H1 (cell line): ENCODE measurements at regions not wholly inside any gene's neighbourhood (a gene's known extent, or its start where the extent isn't known, plus 50 kb on each side); places are given as distances from the start of the nearest gene placed in this dataset.

ENCODE experiments used
- CTCF ChIA-PET: fragments of 300-600 bp; sonication (Branson Sonifier 250); formaldehyde crosslinking; loops from one replicate; lab custom pipeline; 2021; ENCODE audit not compliant: partially characterized antibody; lab: Charles Lee
- POLR2A ChIA-PET: fragments of 300-600 bp; sonication (Branson Sonifier 250); formaldehyde crosslinking; loops from one replicate; lab custom pipeline; 2021; ENCODE audit warnings: inconsistent platforms; ENCODE audit not compliant: partially characterized antibody; lab: Charles Lee
- DNase-seq, 2 experiments: peaks; one replicate each; pipeline versions ENCODE4 v3.0.0 to v3.0.0-alpha.2; 2010 to 2022; ENCODE audit warnings: low spot score in 2 of 2, low read depth in 1 of 2, mixed read lengths in 1 of 2
- FAIRE-seq: peaks from 2 replicates; lab custom pipeline; 2011; peaks lifted over from hg19 to GRCh38; lab: Jason Lieb, UNC
- H2AFZ ChIP-seq: 2 replicates; pipeline ENCODE4 v1.8.1; 2012; ENCODE audit warnings: low read length, inconsistent platforms
- H2AK5ac ChIP-seq: 2 replicates; pipeline ENCODE4 v1.6.1; 2013; ENCODE audit warnings: low read depth, low read length
- H2BK120ac ChIP-seq: replicated peaks from 2 replicates; pipeline ENCODE3; 2013; ENCODE audit warnings: low read depth, low read length, inconsistent platforms
- H2BK12ac ChIP-seq: 2 replicates; pipeline ENCODE4 v1.6.1; 2013; ENCODE audit warnings: low read depth, low read length
- H2BK15ac ChIP-seq: 2 replicates; pipeline ENCODE4 v1.6.1; 2013; ENCODE audit warnings: low read length
- H2BK20ac ChIP-seq: 2 replicates; pipeline ENCODE4 v1.6.1; 2013; ENCODE audit warnings: low read length
- H2BK5ac ChIP-seq: 2 replicates; pipeline ENCODE4 v1.6.1; 2013; ENCODE audit warnings: low read depth, low read length
- H3K14ac ChIP-seq: 2 replicates; pipeline ENCODE4 v1.6.1; 2013; ENCODE audit warnings: inconsistent platforms; ENCODE audit not compliant: insufficient read length
- H3K18ac ChIP-seq: 2 replicates; pipeline ENCODE4 v1.6.1; 2013; ENCODE audit warnings: low read length; ENCODE audit errors: extremely low read depth
- H3K23ac ChIP-seq: 2 replicates; pipeline ENCODE4 v1.6.1; 2013; ENCODE audit warnings: inconsistent platforms; ENCODE audit not compliant: insufficient read length
- H3K23me2 ChIP-seq: 2 replicates; pipeline ENCODE4 v1.6.1; 2013; ENCODE audit warnings: low read depth, low read length
- H3K27ac ChIP-seq: 2 replicates; pipeline ENCODE4 v1.6.1; 2011; ENCODE audit warnings: low read depth, low read length, inconsistent platforms
- H3K27me3 ChIP-seq, 4 experiments: replicated peaks in 1 of 4; 1 replicate in 1 of 4; 2 replicates in 3 of 4; pipeline versions ENCODE4 v1.6.1 to v1.8.1; 2011 to 2013; ENCODE audit warnings: low read length in 3 of 4, mild to moderate bottlenecking in 3 of 4, inconsistent platforms in 2 of 4, mixed read lengths in 2 of 4, moderate library complexity in 1 of 4; ENCODE audit not compliant: control insufficient read depth in 3 of 4, insufficient read depth in 3 of 4; ENCODE audit errors: extremely low read depth in 1 of 4
- H3K36me3 ChIP-seq, 4 experiments: 2 replicates each; pipeline versions ENCODE4 v1.6.1 to v1.8.1; 2011 to 2013; ENCODE audit warnings: mild to moderate bottlenecking in 4 of 4, low read length in 3 of 4, moderate library complexity in 2 of 4, control low read depth in 1 of 4, inconsistent platforms in 1 of 4; ENCODE audit not compliant: insufficient read depth in 4 of 4, control insufficient read depth in 2 of 4
- H3K4ac ChIP-seq: replicated peaks from 2 replicates; pipeline ENCODE3; 2013; ENCODE audit warnings: low read length, low read depth, mixed read lengths, inconsistent platforms; ENCODE audit not compliant: insufficient read length
- H3K4me1 ChIP-seq, 4 experiments: replicated peaks in 1 of 4; 1 replicate in 1 of 4; 2 replicates in 3 of 4; pipeline versions ENCODE4 v1.6.1 to v1.8.1; 2011 to 2013; ENCODE audit warnings: low read length in 3 of 4, inconsistent platforms in 2 of 4, mixed read lengths in 1 of 4; ENCODE audit not compliant: insufficient read depth in 4 of 4, control insufficient read depth in 3 of 4
- H3K4me2 ChIP-seq, 2 experiments: 2 replicates each; pipeline versions ENCODE4 v1.6.1 to v1.8.1; 2011 to 2013; ENCODE audit warnings: low read depth in 2 of 2, low read length in 2 of 2, control low read depth in 1 of 2, inconsistent platforms in 1 of 2, mild to moderate bottlenecking in 1 of 2; ENCODE audit not compliant: insufficient read depth in 1 of 2
- H3K4me3 ChIP-seq, 4 experiments: fragments of 200-600, 300-600 bp in 1 of 4; sonication (generic), shearing (Covaris generic), sonication (Bioruptor Twin) in 1 of 4; 2 replicates each; pipeline versions ENCODE4 v1.5.1 to v1.8.1; 2011 to 2016; ENCODE audit warnings: low read length in 4 of 4, low read depth in 3 of 4, control low read depth in 2 of 4, inconsistent platforms in 2 of 4, mild to moderate bottlenecking in 2 of 4, mixed read lengths in 1 of 4, moderate library complexity in 1 of 4; ENCODE audit not compliant: insufficient read depth in 2 of 4; ENCODE audit errors: extremely low read depth in 1 of 4
- H3K56ac ChIP-seq: replicated peaks from 2 replicates; pipeline ENCODE3; 2013; ENCODE audit warnings: low read depth, mild to moderate bottlenecking, mixed read lengths, low read length, inconsistent platforms; ENCODE audit not compliant: insufficient read length
- H3K79me1 ChIP-seq: 2 replicates; pipeline ENCODE4 v1.6.1; 2013; ENCODE audit warnings: low read depth, low read length, control low read depth
- H3K79me2 ChIP-seq, 2 experiments: 2 replicates each; pipeline versions ENCODE4 v1.6.1 to v1.8.1; 2012 to 2013; ENCODE audit warnings: low read length in 2 of 2, mild to moderate bottlenecking in 2 of 2, inconsistent platforms in 1 of 2; ENCODE audit not compliant: insufficient read depth in 2 of 2, control insufficient read depth in 1 of 2
- H3K9ac ChIP-seq, 4 experiments: replicated peaks in 1 of 4; 1 replicate in 1 of 4; 2 replicates in 3 of 4; pipeline versions ENCODE4 v1.6.1 to v1.8.1; 2011 to 2013; ENCODE audit warnings: low read depth in 3 of 4, low read length in 3 of 4, control low read depth in 2 of 4, mild to moderate bottlenecking in 2 of 4, moderate library complexity in 2 of 4, inconsistent platforms in 1 of 4; ENCODE audit errors: extremely low read depth in 1 of 4
- H3K9me3 ChIP-seq, 2 experiments: 2 replicates each; pipeline versions ENCODE4 v1.6.1 to v1.8.1; 2012 to 2013; ENCODE audit warnings: mild to moderate bottlenecking in 2 of 2, moderate library complexity in 2 of 2, control low read depth in 1 of 2, inconsistent platforms in 1 of 2, low read depth in 1 of 2, low read length in 1 of 2, mixed read lengths in 1 of 2; ENCODE audit not compliant: insufficient read depth in 2 of 2
- H4K20me1 ChIP-seq, 2 experiments: replicated peaks in 1 of 2; 2 replicates each; pipeline versions ENCODE3 to v1.8.1; 2011 to 2013; ENCODE audit warnings: inconsistent platforms in 2 of 2, low read length in 2 of 2, mild to moderate bottlenecking in 1 of 2; ENCODE audit not compliant: insufficient read depth in 2 of 2, control insufficient read depth in 1 of 2
- H4K5ac ChIP-seq: 2 replicates; pipeline ENCODE4 v1.6.1; 2013; ENCODE audit warnings: low read length, low read depth, mixed read lengths, inconsistent platforms; ENCODE audit not compliant: insufficient read length
- H4K8ac ChIP-seq: 2 replicates; pipeline ENCODE4 v1.8.0; 2013; ENCODE audit warnings: mild to moderate bottlenecking, moderate library complexity, low read length, inconsistent platforms; ENCODE audit not compliant: insufficient read depth; ENCODE audit errors: extremely low read depth
- H4K91ac ChIP-seq: replicated peaks from 2 replicates; pipeline ENCODE3; 2013; ENCODE audit warnings: low read length, mixed read lengths, inconsistent platforms; ENCODE audit not compliant: insufficient read length
- CEBPB ChIP-seq: IDR thresholded peaks from 2 replicates; pipeline ENCODE4 v1.6.1; 2012; ENCODE audit warnings: low read depth, low read length
- EP300 ChIP-seq, 2 experiments: IDR thresholded peaks; 1 replicate in 1 of 2; 2 replicates in 1 of 2; pipeline ENCODE4 v1.6.1; 2011 to 2012; ENCODE audit warnings: low read depth in 2 of 2, low read length in 2 of 2, mild to moderate bottlenecking in 2 of 2, borderline replicate concordance in 1 of 2, inconsistent platforms in 1 of 2, moderate library complexity in 1 of 2
- JUN ChIP-seq: IDR thresholded peaks from 2 replicates; pipeline ENCODE4 v1.6.1; 2011; ENCODE audit warnings: low read depth, mild to moderate bottlenecking, improper control_type of control experiment, low read length
- MAFK ChIP-seq: IDR thresholded peaks from 2 replicates; pipeline ENCODE4 v1.6.1; 2012; ENCODE audit warnings: low read depth, mild to moderate bottlenecking, improper control_type of control experiment, low read length
- NRF1 ChIP-seq: IDR thresholded peaks from 2 replicates; pipeline ENCODE4 v1.6.1; 2011; ENCODE audit warnings: mild to moderate bottlenecking, low read depth, low read length, improper control_type of control experiment
- SP1 ChIP-seq: IDR thresholded peaks from 2 replicates; pipeline ENCODE4 v1.6.1; 2011; ENCODE audit warnings: low read depth, low read length
- SP4 ChIP-seq: IDR thresholded peaks from 2 replicates; pipeline ENCODE4 v1.6.1; 2012; ENCODE audit warnings: low read length, inconsistent platforms
- TAF1 ChIP-seq: IDR thresholded peaks from 2 replicates; pipeline ENCODE4 v1.6.1; 2011; ENCODE audit warnings: mild to moderate bottlenecking, low read depth, low read length
- TBP ChIP-seq: IDR thresholded peaks from 2 replicates; pipeline ENCODE4 v1.6.1; 2011; ENCODE audit warnings: low read depth, low read length, improper control_type of control experiment
- TEAD4 ChIP-seq: IDR thresholded peaks from 2 replicates; pipeline ENCODE4 v1.6.1; 2012; ENCODE audit warnings: low read depth, low read length, inconsistent platforms, mixed read lengths
- ZNF274 ChIP-seq: IDR thresholded peaks from 2 replicates; pipeline ENCODE4 v1.7.0; 2012; ENCODE audit warnings: low read length, borderline replicate concordance; ENCODE audit errors: extremely low read depth
- WGBS, 2 experiments: shearing (Covaris generic) in 1 of 2; methylation state at CpG; one replicate each; pipeline versions ENCODE4 v1.1.6 to v1.1.7; 2013 to 2015; ENCODE audit warnings: low lambda C conversion rate in 2 of 2, mixed read lengths in 2 of 2, inconsistent platforms in 1 of 2, low coverage in 1 of 2, missing lambda C conversion rate in 1 of 2; ENCODE audit not compliant: insufficient replicate concordance in 2 of 2, insufficient coverage in 1 of 2, insufficient read length in 1 of 2; ENCODE audit errors: extremely low coverage in 1 of 2, missing lambda C conversion rate in 1 of 2; 5-methylcytosine and 5-hydroxymethylcytosine counted together

- no peak for TF ChIP-seq JUN
- TF ChIP-seq, all 59 proteins: peak for 0
Measured at GRCh38 chrY:8808611-8809010, 528.7 kb upstream of the TSPY4 start (continued).

GRCh38 chrY:8809076-8809475 lies 528.2 kb upstream of the TSPY4 start:
- Histone ChIP-seq H3K56ac (no peak overlapping the region), H3K9me3 (peaks cover 5 to 26% of the 10 kb centered on the region in 2 experiments; a peak in 2 of 4 replicates), H3K36me3 (no peaks in the 10 kb centered on the region), H3K27me3 (no peaks in the 10 kb centered on the region), H3K9ac (no peak overlapping the region), H3K4me2 (no peak overlapping the region), H2BK15ac (no peak overlapping the region), H2BK120ac (no peak overlapping the region), H3K4ac (no peak overlapping the region), H4K5ac (no peak overlapping the region), H4K91ac (no peak overlapping the region), H3K4me1 (no peaks in the 10 kb centered on the region), H3K79me2 (no peaks in the 10 kb centered on the region), H2BK20ac (no peak overlapping the region), H2BK12ac (no peak overlapping the region), H4K8ac (no peak overlapping the region), H2BK5ac (no peak overlapping the region), H3K23ac (no peak overlapping the region), H3K4me3 (no peak overlapping the region), H2AFZ (no peak overlapping the region), H4K20me1 (no peaks in the 10 kb centered on the region), H3K14ac (no peak overlapping the region), H3K79me1 (no peaks in the 10 kb centered on the region), H3K18ac (no peak overlapping the region), H2AK5ac (no peak overlapping the region), H3K23me2 (no peaks in the 10 kb centered on the region), H3K27ac (no peak overlapping the region)
- FAIRE-seq (no peak), DNase-seq (no peak)
- ChIA-PET POLR2A (no interaction called here), CTCF (no interaction called here)
- 25% methylated on average over 2 of the region's 2 CpGs; no CpG with 5 or more reads in 1 of the 2 experiments for WGBS, 2 experiments
- no peak for TF ChIP-seq TBP
- no peak for TF ChIP-seq SP1
- no peak for TF ChIP-seq TEAD4
- TF ChIP-seq MAFK = no peak
- no peak for TF ChIP-seq ZNF274
- TF ChIP-seq NRF1 = no peak
- TF ChIP-seq TAF1 = no peak
- TF ChIP-seq SP4 = no peak
- no peak for TF ChIP-seq EP300 (IDR thresholded peaks at IDR 0.05; ENCODE audit: borderline replicate concordance in 1 of 2, low read depth in 2 of 2, low read length in 2 of 2)
- TF ChIP-seq CEBPB = no peak
